Osteoblast (primary cell): ENCODE measurements at regions not wholly inside any gene's neighbourhood (a gene's known extent, or its start where the extent isn't known, plus 50 kb on each side); places are given as distances from the start of the nearest gene placed in this dataset.

Experiments used
- DNase-seq: peaks from one replicate; pipeline ENCODE4 v3.0.0; 2011; ENCODE audit warnings: low spot score, mixed read lengths; ENCODE audit not compliant: insufficient read length; ENCODE audit errors: missing footprints
- H2AFZ ChIP-seq: 2 replicates; pipeline ENCODE4 v1.6.0; 2011; ENCODE audit warnings: mild to moderate bottlenecking, low read length
- H3K27ac ChIP-seq: 2 replicates; pipeline ENCODE4 v1.5.1; 2011; ENCODE audit warnings: mild to moderate bottlenecking, low read depth, low read length, moderate library complexity
- H3K27me3 ChIP-seq: 2 replicates; pipeline ENCODE4 v1.6.0; 2012; ENCODE audit warnings: mild to moderate bottlenecking, control low read depth, inconsistent platforms, low read length, moderate library complexity; ENCODE audit not compliant: insufficient read depth
- H3K36me3 ChIP-seq: 2 replicates; pipeline ENCODE4 v1.5.1; 2011; ENCODE audit warnings: mild to moderate bottlenecking, low read length, control low read depth, moderate library complexity; ENCODE audit not compliant: insufficient read depth
- H3K4me1 ChIP-seq: 2 replicates; pipeline ENCODE4 v1.5.1; 2011; ENCODE audit warnings: mild to moderate bottlenecking, low read length, control low read depth, moderate library complexity; ENCODE audit not compliant: insufficient read depth
- H3K4me2 ChIP-seq: 2 replicates; pipeline ENCODE4 v1.6.0; 2011; ENCODE audit warnings: mild to moderate bottlenecking, low read length; ENCODE audit not compliant: insufficient read depth
- H3K4me3 ChIP-seq: fragments of 200-600 bp; sonication (generic); 3 replicates; pipeline ENCODE4 v1.5.1; 2012; ENCODE audit warnings: mild to moderate bottlenecking, low read length, inconsistent platforms; ENCODE audit not compliant: insufficient read depth
- H3K79me2 ChIP-seq: 2 replicates; pipeline ENCODE4 v1.6.0; 2012; ENCODE audit warnings: mild to moderate bottlenecking, low read length, control low read depth, inconsistent platforms; ENCODE audit not compliant: insufficient read depth
- H3K9me3 ChIP-seq: 2 replicates; pipeline ENCODE4 v1.5.1; 2011; ENCODE audit warnings: low read depth, low read length, control low read depth
- H4K20me1 ChIP-seq: 2 replicates; pipeline ENCODE4 v1.6.0; 2012; ENCODE audit warnings: mild to moderate bottlenecking, low read length, control low read depth; ENCODE audit not compliant: insufficient read depth
- TF ChIP-seq, protein P1 (sequence below): IDR thresholded peaks from 2 replicates; pipeline ENCODE4 v1.5.1; 2011; ENCODE audit warnings: mild to moderate bottlenecking, low read depth, low read length, moderate library complexity; ENCODE audit errors: extremely low read depth

DNA sequence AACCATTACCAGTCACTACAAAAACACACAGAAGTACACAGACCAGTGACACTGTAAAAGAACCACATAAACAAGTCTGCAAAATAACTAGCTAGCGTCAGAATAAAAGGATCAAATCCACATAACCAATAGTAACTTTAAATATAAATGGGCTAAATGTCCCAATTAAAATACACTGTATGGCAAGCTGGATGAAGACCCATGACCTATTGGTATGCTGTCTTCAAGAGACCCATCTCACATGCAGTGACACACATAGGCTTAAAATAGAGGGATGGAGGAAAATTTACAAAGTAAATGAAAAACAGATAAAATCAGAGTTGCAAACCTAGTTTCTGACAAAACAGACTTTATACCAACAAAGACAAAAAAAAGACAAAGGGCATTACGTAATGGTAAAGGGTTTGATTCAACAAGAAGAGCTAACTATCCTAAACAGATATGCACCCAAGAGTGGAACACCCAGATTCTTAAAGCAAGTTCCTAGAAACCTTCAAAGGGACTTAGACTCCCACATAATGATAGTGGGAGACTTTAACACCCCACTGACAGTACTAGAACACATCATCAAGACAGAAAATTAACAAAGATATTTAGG is 196.9 kb downstream of the TBX15 start:
- H3K27ac ChIP-seq: no peak overlapping the region
- H3K36me3 ChIP-seq: no peaks in the 10 kb centered on the region
- H4K20me1 ChIP-seq: no peaks in the 10 kb centered on the region
- H3K79me2 ChIP-seq: no peaks in the 10 kb centered on the region
- H2AFZ ChIP-seq: no peak overlapping the region
- no peaks in the 10 kb centered on the region for H3K27me3 ChIP-seq
- no peak overlapping the region for H3K4me3 ChIP-seq
- peaks cover 8% of the 10 kb centered on the region for H3K4me1 ChIP-seq
- H3K9me3 ChIP-seq: no peaks in the 10 kb centered on the region
- no peak for DNase-seq
- TF ChIP-seq, protein P1, sequence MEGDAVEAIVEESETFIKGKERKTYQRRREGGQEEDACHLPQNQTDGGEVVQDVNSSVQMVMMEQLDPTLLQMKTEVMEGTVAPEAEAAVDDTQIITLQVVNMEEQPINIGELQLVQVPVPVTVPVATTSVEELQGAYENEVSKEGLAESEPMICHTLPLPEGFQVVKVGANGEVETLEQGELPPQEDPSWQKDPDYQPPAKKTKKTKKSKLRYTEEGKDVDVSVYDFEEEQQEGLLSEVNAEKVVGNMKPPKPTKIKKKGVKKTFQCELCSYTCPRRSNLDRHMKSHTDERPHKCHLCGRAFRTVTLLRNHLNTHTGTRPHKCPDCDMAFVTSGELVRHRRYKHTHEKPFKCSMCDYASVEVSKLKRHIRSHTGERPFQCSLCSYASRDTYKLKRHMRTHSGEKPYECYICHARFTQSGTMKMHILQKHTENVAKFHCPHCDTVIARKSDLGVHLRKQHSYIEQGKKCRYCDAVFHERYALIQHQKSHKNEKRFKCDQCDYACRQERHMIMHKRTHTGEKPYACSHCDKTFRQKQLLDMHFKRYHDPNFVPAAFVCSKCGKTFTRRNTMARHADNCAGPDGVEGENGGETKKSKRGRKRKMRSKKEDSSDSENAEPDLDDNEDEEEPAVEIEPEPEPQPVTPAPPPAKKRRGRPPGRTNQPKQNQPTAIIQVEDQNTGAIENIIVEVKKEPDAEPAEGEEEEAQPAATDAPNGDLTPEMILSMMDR: no peak
- H3K4me2 ChIP-seq: no peak overlapping the region

DNA sequence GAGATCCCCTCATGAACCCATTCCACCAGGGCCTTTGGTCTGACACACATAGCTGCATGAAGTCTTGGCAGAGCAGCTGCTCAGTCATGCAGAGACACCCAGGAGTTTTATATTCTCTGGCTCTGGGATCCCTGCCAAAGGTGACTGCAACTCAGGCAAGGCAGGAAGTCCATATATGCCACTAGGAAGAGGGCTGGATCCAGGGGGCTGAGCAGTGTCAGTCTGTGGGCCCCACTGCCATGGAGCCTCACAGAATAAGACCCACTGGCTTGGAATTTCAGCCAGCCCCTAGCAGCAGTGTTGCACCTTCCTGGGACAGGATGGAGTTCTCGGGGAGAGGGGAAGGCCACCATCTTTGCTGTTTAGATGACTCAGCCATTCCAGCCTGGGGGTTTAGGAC is 199.7 kb downstream of the TBX15 start:
- no peaks in the 10 kb centered on the region for H4K20me1 ChIP-seq
- no peak overlapping the region for H3K4me2 ChIP-seq
- TF ChIP-seq, protein P1: no peak
- H3K79me2 ChIP-seq: no peaks in the 10 kb centered on the region
- no peak for DNase-seq
- no peak overlapping the region for H3K4me3 ChIP-seq
- H3K27me3 ChIP-seq: no peaks in the 10 kb centered on the region
- peaks cover 15% of the 10 kb centered on the region for H3K4me1 ChIP-seq
- H2AFZ ChIP-seq: peak overlapping the region; percentile 88
- no peaks in the 10 kb centered on the region for H3K9me3 ChIP-seq
- H3K36me3 ChIP-seq: no peaks in the 10 kb centered on the region
- H3K27ac ChIP-seq: no peak overlapping the region

DNA sequence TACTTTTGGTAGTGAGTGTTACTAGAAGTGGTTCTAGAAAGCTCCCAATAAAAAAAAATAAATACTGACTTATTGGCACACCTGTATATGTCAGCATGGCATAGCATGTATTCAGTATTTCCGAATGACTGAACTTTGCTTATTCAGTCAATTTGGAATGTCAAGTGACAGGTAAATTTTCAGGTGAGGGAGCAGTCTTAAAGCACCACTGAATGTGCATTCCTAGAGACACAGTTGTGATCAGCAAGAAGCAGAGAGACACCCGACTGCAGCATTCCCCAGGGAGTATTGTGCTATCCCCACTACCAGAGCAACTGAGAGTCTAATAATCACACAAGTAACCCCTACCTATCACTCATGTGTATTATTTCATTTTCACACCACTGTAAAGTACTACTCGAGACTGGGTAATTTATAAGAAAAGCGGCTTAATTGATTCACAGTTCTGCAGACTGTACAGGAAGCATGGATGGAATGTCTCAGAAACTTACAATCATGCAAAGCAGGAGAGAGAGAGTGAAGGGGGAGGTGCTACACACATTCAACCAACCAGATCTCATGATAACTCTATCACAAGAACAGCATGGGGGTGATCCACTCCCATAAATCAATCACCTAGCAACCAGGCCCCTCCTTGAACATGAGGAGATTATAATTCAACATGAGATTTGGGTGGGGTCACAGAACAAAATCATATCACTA is 201.5 kb downstream of the TBX15 start:
- H3K27ac ChIP-seq: no peak overlapping the region
- H3K4me3 ChIP-seq: no peak overlapping the region
- TF ChIP-seq, protein P1: no peak
- no peaks in the 10 kb centered on the region for H3K79me2 ChIP-seq
- H3K36me3 ChIP-seq: no peaks in the 10 kb centered on the region
- no peak for DNase-seq
- no peak overlapping the region for H2AFZ ChIP-seq
- peaks cover 15% of the 10 kb centered on the region for H3K4me1 ChIP-seq
- H3K27me3 ChIP-seq: no peaks in the 10 kb centered on the region
- H3K4me2 ChIP-seq: no peak overlapping the region
- no peaks in the 10 kb centered on the region for H3K9me3 ChIP-seq
- no peaks in the 10 kb centered on the region for H4K20me1 ChIP-seq

DNA sequence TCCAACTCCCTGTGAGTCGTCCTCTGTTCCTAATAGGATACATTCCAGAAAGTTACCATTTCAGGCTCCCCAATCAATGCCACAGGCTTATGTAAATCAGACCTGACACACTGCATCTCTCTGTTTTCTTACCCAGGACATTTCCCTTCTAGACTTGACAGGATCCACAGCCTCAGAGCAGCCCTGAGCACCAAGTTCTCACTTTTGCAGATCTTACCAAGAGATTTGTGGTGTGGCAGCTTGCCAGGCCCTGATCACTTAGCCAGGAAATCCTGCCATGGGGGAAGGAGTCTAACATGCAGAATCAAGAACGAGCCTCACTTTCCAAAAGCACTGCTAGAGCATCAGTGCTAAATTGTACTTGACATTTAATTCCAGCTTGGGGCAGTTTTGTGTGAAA is 202.9 kb downstream of the TBX15 start:
- H3K36me3 ChIP-seq: no peaks in the 10 kb centered on the region
- peak overlapping the region; percentile 23 for H2AFZ ChIP-seq
- TF ChIP-seq, protein P1: no peak
- H3K4me1 ChIP-seq: peaks cover 15% of the 10 kb centered on the region
- H3K27me3 ChIP-seq: peaks cover 3% of the 10 kb centered on the region
- no peak overlapping the region for H3K4me3 ChIP-seq
- no peaks in the 10 kb centered on the region for H4K20me1 ChIP-seq
- DNase-seq: no peak
- H3K79me2 ChIP-seq: no peaks in the 10 kb centered on the region
- no peaks in the 10 kb centered on the region for H3K9me3 ChIP-seq
- no peak overlapping the region for H3K27ac ChIP-seq
- no peak overlapping the region for H3K4me2 ChIP-seq
